GM21786 (cell line): ENCODE measurements at regions not wholly inside any gene's neighbourhood (a gene's known extent, or its start where the extent isn't known, plus 50 kb on each side); places are given as distances from the start of the nearest gene placed in this dataset.
"Not testable (repeated sequence)": the region's sequence is repeated elsewhere in the genome, so short reads cannot be mapped to it uniquely, and the experiment has no call there.

ENCODE experiments used
- ATAC-seq: cut with Tn5 transposase; IDR thresholded peaks from one replicate; pipeline ENCODE4 v1.9.1; 2021; ENCODE audit not compliant: unreplicated experiment

DNA sequence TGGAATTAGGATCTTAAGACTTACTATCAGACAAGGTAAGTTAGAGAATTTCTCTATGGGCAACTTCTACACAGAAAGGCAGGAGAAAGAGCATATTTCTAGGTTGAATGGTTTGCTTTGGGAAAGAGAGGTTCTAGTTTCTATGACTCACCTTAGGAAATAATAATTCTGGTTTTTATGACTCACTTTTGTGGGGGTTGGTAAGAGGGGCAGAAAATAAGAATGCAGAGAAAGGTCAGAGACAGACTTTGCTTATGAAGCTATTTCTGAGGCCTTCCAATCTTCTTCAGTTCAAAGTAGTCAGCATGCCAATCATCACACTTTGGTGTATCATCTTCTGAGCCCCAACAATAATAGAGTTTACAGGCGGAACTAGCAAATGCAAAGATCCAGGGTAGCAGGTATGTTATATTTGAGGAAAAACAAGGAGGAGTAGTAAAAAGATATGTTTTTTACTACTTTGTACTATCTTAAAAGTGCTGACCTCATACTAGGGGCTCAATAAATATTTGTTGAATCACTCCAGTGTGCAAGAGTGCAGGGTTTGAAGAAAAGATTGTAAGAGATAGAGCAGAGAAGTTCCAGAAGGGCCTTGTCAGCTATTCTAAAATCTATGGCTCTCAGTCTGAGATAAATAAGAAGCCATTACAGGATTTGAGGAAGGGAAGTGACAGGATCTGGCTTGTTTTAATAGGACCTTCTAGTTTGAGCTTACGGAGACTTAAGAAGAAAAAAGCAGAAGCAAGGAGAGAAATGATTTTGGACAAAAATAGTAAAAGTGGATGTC lies 56.7 kb upstream of the LRFN5 start:
- ATAC-seq, result no peak

DNA sequence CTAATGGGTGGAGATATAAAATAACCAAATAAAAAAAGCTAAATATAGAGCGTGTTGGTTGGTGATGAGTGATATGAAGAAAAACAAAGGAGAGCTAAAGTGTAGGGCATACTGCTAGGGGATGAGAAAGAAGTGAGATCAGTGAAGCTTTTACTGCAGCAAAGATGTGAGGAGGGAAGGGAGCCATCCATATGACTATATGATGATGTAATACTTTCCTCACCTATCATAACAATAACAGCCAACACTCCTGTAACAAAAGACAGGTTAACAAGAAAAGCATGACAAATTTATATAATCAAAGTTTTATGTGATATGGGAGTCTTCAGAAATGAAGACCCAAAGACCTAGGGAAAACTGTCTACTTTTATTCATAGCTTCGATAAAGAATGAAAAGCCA lies 57.4 kb upstream of the LRFN5 start:
- no peak for ATAC-seq

DNA sequence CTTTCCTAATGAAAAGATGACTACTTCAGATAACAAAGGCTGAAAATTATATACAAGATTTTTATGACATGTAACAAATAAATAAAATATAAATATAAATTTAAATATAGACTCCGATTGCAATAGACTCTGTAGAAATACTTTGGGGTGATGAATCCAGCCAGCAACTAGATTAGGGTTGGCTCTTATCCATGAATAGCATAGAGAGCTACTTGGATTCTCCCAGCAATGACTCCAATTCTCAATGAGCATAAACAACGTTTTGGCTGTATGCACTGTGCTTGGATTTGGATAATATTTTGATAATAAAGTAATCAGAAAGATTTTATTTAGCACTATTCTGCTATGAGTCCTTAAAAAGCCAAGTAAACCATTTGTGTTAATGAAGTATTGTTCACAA lies 58.0 kb upstream of the LRFN5 start:
- no peak for ATAC-seq

DNA sequence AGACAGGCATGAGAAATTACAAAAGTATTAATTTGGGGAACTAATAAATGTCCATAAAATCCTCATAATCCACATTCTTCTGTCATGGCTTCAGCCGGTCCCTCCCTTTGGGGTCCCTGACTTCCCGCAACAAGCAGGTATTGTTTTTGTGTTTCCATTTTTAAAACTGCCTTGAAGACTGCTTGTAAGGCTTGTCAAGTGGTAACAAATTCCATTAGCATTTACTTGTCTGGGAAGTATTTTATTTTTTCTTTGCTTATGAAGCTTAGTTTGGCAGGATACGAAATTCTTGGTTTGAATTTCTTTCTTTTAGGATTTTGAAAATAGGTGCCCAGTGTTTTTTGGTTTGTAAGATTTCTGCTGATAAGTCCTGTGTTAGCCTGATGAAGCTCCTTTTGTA lies 65.3 kb upstream of the LRFN5 start:
- no peak for ATAC-seq

DNA sequence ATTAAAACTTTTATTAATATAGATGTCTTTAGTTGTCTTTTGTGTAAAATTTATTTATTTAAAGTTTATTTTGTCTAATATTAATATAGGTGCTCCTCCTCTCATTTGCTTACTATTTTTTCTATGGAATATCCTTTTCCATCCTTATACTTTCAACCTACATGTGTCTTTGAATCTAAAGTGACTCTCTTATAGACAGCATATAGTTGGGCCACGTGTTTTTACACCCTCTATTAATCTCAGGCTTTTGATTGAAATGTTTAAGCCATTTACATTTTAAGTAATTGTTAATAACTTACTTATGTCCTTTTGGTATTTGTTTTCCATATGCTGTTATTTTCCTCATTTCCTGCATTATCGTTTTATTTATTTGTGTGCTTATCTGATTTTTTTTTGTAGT lies 74.4 kb upstream of the LRFN5 start:
- ATAC-seq, result no peak

DNA sequence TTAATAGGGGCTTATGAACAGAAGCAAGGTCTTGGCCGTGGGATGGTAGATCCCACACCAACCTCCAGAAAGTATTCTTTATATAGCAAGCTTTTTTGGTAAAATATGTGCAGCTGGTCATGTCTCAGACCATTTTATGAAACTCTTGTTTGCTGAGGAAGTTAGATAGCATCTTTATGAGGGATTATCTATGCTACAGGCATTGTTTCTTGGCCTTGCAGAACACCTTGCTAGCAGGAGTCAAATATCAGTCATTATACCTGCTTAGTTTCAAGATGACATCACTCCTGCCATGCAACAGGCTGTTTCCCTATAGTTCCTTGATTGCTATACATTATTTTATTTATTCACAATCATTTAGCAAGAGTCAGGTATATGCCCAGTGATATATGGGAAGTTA lies 84.8 kb upstream of the LRFN5 start:
- no peak for ATAC-seq

DNA sequence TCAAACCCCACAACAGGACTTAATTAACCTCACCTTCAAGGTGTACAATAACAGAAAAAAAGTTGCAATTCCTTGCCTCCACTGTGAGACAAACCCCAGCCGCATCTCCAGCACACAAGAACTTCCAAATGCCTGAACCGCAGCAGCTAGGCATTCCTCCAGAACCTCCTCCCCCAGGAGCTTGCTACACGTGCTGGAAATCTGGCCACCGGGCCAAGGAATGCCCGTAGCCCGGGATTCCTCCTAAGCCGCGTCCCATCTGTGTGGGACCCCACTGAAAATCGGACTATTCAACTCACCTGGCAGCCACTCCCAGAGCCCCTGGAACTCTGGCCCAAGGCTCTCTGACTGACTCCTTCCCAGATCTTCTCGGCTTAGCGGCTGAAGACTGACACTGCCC lies 88.6 kb upstream of the LRFN5 start:
- ATAC-seq, result not testable (repeated sequence)

DNA sequence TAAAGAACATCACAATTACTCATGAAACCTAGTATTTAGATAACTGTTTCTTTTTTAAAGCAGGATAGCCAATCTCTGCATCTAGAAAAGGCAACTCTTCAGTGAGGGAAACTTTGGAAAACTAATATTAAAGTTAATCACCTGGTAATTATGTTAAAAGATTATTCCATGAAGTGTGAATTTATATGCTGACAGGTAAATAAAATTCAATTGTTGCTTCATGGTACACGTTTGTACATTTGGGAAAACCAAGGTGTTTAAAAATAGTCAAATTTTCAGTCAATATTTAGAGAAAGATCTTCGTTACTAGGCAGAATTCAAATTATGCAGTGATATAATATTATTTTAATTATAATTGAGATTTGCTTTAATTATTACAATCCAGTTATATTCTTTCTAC lies 100.1 kb upstream of the LRFN5 start:
- no peak for ATAC-seq

DNA sequence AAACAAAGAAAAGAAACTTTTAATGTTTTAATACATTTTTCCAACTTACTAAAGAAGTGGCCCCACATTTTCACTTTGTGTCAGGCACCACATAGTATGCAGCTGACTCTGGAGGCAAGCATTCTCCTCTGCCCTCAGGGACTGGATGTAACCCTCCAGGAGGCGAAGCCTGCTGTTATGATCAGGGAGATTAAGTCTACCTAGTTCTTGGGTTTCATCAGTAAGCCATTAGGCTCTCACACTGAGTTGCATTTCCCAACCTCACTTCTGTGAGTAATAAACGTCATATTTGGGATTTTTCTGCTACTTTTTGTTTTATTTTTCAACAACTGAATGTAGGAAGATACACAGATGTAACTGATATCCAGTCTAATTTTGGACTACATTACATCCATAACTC lies 101.2 kb upstream of the LRFN5 start:
- no peak for ATAC-seq

DNA sequence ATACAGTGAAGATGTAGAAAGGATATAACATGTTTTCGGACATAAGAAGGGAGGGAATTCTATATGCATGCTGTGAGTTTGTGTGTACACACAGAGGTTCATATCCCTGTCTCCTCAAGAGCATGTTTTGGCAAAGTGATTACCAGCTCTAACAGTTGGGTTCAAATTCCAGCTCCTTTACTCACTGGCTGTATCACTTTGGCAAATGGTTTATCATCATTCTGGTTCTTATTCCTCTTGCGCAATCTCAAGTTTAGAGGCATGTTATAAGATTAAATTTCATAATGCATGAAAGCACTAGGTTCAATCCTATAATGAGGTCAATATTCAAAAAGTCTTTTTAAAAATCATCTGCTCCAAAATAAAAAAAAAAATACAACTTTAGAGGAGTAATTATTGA lies 107.7 kb upstream of the LRFN5 start:
- no peak for ATAC-seq

DNA sequence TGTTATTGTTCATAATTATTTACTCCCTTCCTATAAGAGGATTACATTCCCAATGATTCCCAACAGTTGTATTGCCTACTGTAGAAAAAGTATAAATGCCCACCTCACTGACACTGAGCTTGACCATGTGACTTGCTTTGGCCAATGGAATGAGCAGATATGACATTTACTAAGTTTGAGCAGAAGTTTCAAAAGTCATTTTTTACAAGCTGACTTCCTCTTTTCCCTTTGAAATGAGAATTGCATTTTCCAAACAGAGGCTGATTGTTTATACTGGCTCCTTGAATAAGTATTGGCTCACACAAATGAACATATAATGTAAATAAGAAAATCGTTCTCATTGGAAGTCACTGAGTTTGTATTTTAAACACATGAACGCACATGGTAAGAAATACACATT lies 116.4 kb upstream of the LRFN5 start:
- ATAC-seq, result no peak

DNA sequence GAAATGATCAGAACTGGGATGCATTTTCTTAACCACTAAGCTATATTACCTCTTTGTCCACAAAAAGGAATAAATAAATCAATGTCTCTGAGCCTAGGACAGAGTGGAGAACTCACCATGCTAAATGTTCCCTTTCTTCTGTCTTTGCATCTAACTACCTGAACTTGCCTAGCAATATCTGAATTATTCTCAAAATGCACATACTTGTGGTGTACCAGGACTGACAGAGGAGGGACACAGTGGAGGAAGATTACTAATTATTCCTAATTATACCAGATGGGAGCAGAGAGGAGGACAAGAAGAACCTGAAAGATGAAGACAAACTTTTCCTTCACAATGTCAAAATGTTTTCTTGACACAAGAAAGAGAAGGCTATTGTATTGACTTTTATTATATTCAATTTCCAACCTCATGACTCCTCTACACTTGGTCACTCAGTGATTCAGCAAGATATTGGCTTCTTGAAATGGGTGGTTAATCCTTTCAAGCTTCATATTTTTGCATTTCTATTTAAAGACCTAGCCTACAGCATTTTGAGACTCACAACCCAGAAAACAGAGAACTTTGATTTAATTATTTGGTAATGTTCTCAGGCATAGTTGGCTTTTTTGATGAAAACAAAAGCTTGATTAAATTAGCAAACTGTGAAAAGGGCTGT lies 117.2 kb upstream of the LRFN5 start:
- ATAC-seq, result no peak

DNA sequence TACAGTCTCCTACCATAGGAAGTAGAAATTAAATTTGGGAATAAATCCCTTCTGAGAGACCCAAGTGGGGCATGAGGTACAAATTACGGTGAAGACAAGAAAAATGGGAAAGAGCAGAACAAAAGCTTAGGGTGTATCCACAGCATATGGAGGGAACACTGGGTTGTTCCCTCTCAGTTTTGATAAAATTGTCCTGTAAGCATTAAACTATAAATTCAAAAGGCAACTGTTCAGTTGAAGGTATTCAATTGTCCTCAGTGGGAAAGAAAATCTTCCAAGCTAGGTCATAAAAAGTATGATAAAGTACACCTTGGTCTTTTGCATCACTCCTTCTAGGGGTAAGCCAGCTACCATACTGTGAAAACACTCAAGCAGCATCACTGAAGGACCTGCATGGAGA lies 118.3 kb upstream of the LRFN5 start:
- ATAC-seq, result no peak

DNA sequence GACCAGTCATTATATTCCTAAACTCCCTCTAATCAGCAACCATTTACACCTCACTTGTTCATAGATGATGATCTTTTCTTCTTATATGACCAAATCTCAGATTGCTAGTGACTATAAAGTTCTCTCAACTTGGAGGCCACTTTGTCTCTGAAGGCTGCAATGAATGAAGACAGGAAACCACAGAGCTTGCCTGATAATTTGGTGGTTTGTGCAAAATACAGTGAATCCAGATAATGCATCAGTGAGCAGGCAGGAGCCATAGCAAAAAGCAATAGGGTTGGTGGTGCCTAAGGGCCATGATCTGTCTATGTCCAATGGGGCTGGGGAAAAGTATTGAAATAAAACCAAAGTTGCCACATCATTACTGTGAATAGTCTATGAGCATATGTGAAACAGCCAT lies 123.8 kb upstream of the LRFN5 start:
- no peak for ATAC-seq

DNA sequence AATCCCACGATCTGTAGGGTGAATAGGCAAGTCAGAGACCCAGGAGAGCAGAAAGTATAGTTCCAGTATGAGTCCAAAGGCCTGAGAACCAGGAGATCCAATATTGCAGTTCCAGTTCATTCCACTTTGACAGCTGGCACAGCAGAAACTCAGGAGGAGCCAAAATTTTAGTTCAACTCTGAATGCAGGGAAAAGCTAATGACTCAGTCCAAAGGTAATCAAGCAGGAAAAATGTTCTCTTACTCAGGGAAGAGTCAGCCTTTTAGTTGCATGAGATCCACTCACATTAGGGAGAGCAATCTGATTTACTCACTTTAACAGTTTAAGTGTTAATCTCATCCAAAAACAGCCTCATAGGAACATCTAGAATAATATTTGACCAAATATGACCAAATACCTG lies 130.2 kb upstream of the LRFN5 start:
- no peak for ATAC-seq

DNA sequence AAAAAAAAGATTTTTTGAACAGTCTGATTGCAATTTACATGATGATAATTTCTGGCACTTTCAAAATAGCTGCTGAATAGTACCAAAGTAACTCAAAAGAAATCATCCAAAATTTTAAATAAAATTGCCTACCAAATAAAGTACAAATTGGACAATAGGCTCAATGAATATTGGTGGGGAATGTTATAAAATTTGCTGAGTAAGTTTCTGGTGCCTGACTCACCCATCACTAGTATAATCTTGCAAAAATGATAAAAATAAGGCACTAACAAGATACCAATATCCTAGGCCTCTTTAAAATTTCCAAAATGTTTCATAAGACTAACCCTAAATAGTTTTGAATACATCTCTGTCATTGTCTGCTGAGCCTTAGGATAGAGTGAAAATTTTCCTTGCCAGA lies 145.3 kb upstream of the LRFN5 start:
- ATAC-seq, result no peak

DNA sequence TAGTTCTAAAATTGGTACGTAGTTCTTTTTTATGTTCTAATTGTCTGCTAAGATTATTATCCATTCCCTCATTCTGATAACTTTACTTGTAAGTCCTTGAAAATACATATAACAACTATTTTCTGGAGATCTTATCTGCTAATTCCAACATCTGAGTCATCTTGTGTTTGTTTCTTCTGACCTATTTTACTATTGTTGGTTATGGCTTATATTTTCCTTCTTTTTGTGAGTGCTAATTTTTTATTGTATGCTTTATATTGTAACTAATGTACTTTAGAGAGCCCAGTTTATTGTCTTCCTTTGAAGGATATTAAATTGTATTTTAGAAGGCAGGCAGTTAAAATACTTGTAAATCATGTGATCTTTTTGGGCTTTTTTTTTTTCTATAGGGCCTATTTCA lies 149.3 kb upstream of the LRFN5 start:
- no peak for ATAC-seq

DNA sequence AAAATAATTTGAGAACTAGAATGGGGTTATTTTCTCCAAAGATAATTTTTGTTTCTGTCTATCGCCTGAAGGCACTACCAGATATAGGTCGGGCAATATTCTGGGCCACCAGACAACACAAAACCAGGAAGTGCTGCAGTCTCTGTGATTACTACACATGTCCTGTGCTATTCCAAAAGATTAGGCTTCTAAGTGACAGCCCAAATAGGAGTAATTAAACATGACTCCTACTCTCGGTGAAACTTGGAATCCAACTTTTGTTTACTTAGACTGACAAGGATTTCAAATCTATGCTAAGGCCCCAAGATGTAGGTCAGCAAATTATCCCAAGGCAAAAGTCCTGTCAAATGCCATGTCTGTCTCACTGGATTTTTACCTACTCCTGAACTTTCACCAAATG lies 157.6 kb upstream of the LRFN5 start:
- no peak for ATAC-seq

DNA sequence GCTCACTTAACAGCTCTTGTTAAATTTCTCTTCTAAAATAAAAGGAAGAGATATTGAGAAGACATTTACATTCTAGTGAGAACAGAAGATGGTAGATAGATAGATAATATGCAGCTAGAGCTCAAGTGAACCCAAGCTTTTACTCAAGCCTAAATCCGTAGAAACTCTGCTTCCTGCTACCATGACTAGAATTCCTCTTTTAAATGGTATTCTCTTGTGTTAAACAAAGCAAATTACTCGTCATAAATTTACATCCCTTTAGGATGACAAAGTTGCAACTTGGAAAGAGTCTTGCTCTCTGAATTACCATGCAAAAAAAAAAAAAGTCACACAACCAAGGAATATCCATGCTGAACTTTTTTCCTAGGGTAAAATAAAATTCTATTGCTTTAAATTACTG lies 160.7 kb upstream of the LRFN5 start:
- no peak for ATAC-seq

DNA sequence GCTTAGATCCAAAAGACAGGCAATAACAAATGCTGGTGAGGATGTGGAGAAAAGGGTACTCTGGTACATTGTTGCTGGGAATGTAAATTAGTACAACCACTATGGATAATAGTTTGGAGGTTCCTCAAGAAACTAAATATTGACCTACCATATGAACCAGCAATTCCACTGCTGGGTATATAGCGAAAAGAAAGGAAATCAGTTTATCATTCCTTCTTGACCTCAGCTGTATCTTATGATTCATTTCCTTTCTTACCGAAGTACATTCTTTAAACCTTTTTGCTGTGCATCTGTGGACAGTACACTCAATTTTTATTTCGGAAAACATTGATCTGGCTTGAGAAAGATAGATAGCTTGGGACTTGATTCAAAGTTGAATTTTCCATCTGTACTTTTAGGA lies 183.2 kb upstream of the LRFN5 start:
- ATAC-seq, result no peak

DNA sequence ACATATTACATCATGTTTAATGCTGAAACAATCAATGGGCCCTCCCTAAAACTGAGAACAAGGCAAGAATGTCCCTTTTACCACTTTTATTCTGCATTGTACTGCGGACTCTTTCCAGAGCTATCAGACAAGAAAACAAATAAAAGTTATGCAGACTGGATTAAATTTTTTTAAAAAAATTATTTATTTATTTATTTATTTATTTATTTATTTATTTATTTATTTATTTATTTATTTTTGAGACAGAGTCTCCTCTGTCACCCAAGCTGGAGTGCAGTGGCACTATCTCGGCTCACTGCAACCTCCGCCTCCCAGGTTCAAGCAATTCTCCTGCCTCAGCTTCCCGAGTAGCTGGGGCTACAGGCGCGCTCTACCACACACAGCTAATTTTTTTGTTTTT lies 185.4 kb upstream of the LRFN5 start:
- ATAC-seq, result not testable (repeated sequence)

DNA sequence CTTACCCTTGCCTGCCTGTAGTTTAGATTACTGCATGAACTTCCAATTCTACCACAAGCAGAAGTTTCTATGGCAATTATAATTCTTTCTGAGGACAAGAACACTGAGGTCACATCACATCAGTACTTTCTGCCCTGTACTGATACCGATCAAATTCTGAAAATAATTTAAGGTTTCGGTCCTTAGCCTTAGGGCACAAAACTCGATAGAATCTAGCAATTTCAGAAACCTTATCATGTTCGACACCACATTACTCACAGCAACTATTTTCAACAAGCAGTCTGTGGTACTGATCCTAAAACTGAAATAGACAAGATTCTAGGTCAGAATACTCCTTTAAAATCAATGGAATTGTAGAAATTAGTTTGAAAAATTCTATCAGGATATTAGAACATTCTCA lies 187.0 kb upstream of the LRFN5 start:
- ATAC-seq, result no peak

DNA sequence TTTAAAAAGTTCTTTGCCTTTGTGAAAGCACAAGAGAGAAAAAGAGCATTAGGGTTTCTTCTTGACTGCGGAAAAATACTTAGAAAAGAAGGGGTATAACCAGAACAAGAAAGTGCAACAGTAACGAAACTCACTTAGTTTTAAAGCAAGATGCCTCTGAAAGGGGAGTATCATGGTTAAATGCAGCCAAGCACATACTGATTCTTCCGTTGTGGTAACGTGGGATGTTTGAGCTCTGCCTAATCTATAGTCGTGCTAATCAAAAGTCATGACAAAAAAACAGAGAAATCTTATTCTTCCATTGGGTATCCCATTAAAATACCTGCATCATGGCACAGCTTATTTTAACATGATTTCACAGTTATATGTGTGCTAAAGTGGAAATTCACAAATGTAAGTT lies 187.8 kb upstream of the LRFN5 start:
- no peak for ATAC-seq
